ENCODE measurements at regions not wholly inside any gene's neighbourhood (a gene's known extent, or its start where the extent isn't known, plus 50 kb on each side); places are given as distances from the start of the nearest gene placed in this dataset.

- TF ChIP-seq POLR2A (IDR thresholded peaks at IDR 0.05) (no peak), CTCF (IDR thresholded peaks at IDR 0.05 in 8 of 11, conservative IDR thresholded peaks at IDR 0.05 in 3 of 11) (no peak), POLR2AphosphoS5 (IDR thresholded peaks at IDR 0.05) (no peak)
Observed at GRCh38 chr3:157786211-157786610, 283.0 kb upstream of the VEPH1 start.
